ENCODE measurements at regions not wholly inside any gene's neighbourhood (a gene's known extent, or its start where the extent isn't known, plus 50 kb on each side); places are given as distances from the start of the nearest gene placed in this dataset.

DNA sequence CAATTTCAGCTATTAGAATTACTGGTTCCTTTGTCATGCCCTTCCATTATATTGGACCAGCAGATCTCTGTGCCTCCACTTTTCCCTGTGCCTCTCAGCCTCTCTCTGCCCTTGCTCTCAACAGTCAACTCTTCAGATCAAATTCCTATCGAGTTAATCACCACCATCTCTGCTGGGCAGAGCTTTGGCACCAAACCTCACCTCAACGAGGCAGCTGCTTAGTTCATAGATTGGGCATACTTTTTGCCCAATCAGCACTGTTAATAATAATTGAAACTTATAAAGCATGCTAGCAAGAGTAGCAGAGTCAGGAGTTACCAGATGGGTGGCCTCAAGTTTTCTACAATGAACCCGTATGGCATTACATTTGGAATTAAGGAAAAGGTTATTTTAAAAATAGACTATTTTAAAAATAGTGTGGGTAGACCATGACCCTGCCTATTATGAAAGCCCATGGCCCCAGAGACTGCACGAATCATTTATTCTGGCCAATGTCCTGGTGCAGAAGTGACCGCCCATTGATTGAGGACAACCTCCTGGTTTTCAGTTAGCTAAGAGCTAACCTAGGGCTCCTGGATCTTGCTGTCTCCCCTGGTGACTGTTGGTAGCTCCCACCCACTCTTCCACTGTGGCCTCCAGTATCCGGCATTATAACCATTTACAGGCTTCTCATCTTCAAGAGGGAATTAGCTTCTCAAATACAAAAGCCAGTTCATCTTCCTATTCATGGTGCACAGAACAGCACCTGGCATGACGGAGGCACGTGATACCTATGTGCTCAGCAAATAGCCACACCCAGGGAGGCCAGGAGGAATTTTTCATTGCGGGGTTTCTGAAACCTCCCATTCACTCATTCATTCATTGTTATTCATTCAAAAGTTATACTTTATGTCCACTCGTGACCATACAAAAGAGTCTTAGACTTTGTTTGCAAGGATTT is 265.4 kb downstream of the INHBA start (continued):
- TF ChIP-seq CTCF (conservative IDR thresholded peaks at IDR 0.05; ENCODE audit: low read depth in 2 of 2) (no peak), EZH2phosphoT487 (IDR thresholded peaks at IDR 0.05; ENCODE audit: unreplicated experiment) (no peak), CREB1 (CRISPR knock-in tag; IDR thresholded peaks at IDR 0.05; ENCODE audit: low read depth) (no peak), ZNF114 (CRISPR knock-in tag; IDR thresholded peaks at IDR 0.05) (no peak), JUNB (IDR thresholded peaks at IDR 0.05; ENCODE audit: unreplicated experiment) (no peak), POLR2AphosphoS5 (IDR thresholded peaks at IDR 0.05; ENCODE audit: low read depth) (no peak), NANOG (IDR thresholded peaks at IDR 0.05; ENCODE audit: borderline replicate concordance) (no peak), ZNF331 (CRISPR knock-in tag; IDR thresholded peaks at IDR 0.05; ENCODE audit: low read depth) (no peak)
- TF ChIP-seq, protein P1, sequence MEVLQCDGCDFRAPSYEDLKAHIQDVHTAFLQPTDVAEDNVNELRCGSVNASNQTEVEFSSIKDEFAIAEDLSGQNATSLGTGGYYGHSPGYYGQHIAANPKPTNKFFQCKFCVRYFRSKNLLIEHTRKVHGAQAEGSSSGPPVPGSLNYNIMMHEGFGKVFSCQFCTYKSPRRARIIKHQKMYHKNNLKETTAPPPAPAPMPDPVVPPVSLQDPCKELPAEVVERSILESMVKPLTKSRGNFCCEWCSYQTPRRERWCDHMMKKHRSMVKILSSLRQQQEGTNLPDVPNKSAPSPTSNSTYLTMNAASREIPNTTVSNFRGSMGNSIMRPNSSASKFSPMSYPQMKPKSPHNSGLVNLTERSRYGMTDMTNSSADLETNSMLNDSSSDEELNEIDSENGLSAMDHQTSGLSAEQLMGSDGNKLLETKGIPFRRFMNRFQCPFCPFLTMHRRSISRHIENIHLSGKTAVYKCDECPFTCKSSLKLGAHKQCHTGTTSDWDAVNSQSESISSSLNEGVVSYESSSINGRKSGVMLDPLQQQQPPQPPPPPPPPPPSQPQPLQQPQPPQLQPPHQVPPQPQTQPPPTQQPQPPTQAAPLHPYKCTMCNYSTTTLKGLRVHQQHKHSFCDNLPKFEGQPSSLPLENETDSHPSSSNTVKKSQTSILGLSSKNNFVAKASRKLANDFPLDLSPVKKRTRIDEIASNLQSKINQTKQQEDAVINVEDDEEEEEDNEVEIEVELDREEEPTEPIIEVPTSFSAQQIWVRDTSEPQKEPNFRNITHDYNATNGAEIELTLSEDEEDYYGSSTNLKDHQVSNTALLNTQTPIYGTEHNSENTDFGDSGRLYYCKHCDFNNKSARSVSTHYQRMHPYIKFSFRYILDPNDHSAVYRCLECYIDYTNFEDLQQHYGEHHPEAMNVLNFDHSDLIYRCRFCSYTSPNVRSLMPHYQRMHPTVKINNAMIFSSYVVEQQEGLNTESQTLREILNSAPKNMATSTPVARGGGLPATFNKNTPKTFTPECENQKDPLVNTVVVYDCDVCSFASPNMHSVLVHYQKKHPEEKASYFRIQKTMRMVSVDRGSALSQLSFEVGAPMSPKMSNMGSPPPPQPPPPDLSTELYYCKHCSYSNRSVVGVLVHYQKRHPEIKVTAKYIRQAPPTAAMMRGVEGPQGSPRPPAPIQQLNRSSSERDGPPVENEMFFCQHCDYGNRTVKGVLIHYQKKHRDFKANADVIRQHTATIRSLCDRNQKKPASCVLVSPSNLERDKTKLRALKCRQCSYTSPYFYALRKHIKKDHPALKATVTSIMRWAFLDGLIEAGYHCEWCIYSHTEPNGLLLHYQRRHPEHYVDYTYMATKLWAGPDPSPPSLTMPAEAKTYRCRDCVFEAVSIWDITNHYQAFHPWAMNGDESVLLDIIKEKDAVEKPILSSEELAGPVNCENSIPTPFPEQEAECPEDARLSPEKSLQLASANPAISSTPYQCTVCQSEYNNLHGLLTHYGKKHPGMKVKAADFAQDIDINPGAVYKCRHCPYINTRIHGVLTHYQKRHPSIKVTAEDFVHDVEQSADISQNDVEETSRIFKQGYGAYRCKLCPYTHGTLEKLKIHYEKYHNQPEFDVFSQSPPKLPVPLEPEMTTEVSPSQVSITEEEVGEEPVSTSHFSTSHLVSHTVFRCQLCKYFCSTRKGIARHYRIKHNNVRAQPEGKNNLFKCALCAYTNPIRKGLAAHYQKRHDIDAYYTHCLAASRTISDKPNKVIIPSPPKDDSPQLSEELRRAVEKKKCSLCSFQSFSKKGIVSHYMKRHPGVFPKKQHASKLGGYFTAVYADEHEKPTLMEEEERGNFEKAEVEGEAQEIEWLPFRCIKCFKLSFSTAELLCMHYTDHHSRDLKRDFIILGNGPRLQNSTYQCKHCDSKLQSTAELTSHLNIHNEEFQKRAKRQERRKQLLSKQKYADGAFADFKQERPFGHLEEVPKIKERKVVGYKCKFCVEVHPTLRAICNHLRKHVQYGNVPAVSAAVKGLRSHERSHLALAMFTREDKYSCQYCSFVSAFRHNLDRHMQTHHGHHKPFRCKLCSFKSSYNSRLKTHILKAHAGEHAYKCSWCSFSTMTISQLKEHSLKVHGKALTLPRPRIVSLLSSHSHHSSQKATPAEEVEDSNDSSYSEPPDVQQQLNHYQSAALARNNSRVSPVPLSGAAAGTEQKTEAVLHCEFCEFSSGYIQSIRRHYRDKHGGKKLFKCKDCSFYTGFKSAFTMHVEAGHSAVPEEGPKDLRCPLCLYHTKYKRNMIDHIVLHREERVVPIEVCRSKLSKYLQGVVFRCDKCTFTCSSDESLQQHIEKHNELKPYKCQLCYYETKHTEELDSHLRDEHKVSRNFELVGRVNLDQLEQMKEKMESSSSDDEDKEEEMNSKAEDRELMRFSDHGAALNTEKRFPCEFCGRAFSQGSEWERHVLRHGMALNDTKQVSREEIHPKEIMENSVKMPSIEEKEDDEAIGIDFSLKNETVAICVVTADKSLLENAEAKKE (CRISPR knock-in tag; IDR thresholded peaks at IDR 0.05): no peak

Data from GM23338 (cell line).